DND-41 (cell line): ENCODE measurements at regions not wholly inside any gene's neighbourhood (a gene's known extent, or its start where the extent isn't known, plus 50 kb on each side); places are given as distances from the start of the nearest gene placed in this dataset.

Experiments used
- CTCF ChIP-seq: IDR thresholded peaks from 2 replicates; pipeline ENCODE4 v1.5.1; 2012; ENCODE audit warnings: borderline replicate concordance, low read length, moderate library complexity, mild to moderate bottlenecking; ENCODE audit not compliant: poor library complexity, severe bottlenecking; ENCODE audit errors: extremely low read depth
- EZH2 ChIP-seq: IDR thresholded peaks from 3 replicates; pipeline ENCODE4 v1.6.1; 2012; ENCODE audit warnings: borderline replicate concordance, low read depth, mild to moderate bottlenecking, moderate library complexity, low read length, inconsistent platforms; ENCODE audit not compliant: severe bottlenecking

- TF ChIP-seq CTCF (no peak), EZH2 (no peak)
Observed at GRCh38 chr4:188688956-188689355, 549.7 kb downstream of the TRIML1 start.
